CD14-positive monocyte (primary cell): ENCODE measurements at regions not wholly inside any gene's neighbourhood (a gene's known extent, or its start where the extent isn't known, plus 50 kb on each side); places are given as distances from the start of the nearest gene placed in this dataset.

Experiments used
- DNase-seq, 3 donors: peaks; one replicate each; pipeline ENCODE4 v3.0.0-alpha.2; 2011 to 2022
- H2AFZ ChIP-seq: 2 replicates; pipeline ENCODE4 v1.6.0; 2012; ENCODE audit warnings: mild to moderate bottlenecking, low read depth, low read length, inconsistent platforms; ENCODE audit not compliant: insufficient read depth, poor library complexity, severe bottlenecking
- H3K27ac ChIP-seq, 2 donors: 1 replicate in 1 of 2; 2 replicates in 1 of 2; pipeline ENCODE4 v1.5.1; 2012 to 2013; ENCODE audit warnings: low read length in 2 of 2, control low read depth in 1 of 2, inconsistent platforms in 1 of 2, low read depth in 1 of 2, mild to moderate bottlenecking in 1 of 2
- H3K27me3 ChIP-seq, 2 donors: one replicate each; pipeline versions ENCODE4 v1.6.0 to v1.6.1; 2011 to 2013; ENCODE audit warnings: low read length in 2 of 2; ENCODE audit not compliant: control insufficient read depth in 2 of 2, insufficient read depth in 2 of 2
- H3K36me3 ChIP-seq, 2 donors: replicated peaks in 1 of 2; 1 replicate in 1 of 2; 2 replicates in 1 of 2; pipeline versions ENCODE4 v1.5.1 to v1.6.1; 2012 to 2013; ENCODE audit warnings: low read length in 2 of 2, control low read depth in 1 of 2, inconsistent platforms in 1 of 2, mild to moderate bottlenecking in 1 of 2; ENCODE audit not compliant: insufficient read depth in 2 of 2, control insufficient read depth in 1 of 2
- H3K4me1 ChIP-seq, 2 donors: 1 replicate in 1 of 2; 2 replicates in 1 of 2; pipeline versions ENCODE4 v1.5.1 to v1.6.1; 2012 to 2013; ENCODE audit warnings: low read length in 2 of 2, control low read depth in 1 of 2, inconsistent platforms in 1 of 2, mild to moderate bottlenecking in 1 of 2, moderate library complexity in 1 of 2; ENCODE audit not compliant: insufficient read depth in 2 of 2, control insufficient read depth in 1 of 2
- H3K4me2 ChIP-seq: replicated peaks from 2 replicates; pipeline ENCODE3; 2012; ENCODE audit warnings: low read length, moderate library complexity, mild to moderate bottlenecking; ENCODE audit not compliant: poor library complexity, severe bottlenecking; ENCODE audit errors: extremely low read depth
- H3K4me3 ChIP-seq, 3 experiments: fragments of 200-600 bp in 1 of 3; sonication (generic) in 1 of 3; replicated peaks in 1 of 3; 1 replicate in 2 of 3; 2 replicates in 1 of 3; pipeline ENCODE4 v1.5.1; 2011 to 2013; ENCODE audit warnings: low read length in 3 of 3, mild to moderate bottlenecking in 3 of 3, control low read depth in 2 of 3, low read depth in 2 of 3, inconsistent platforms in 1 of 3, moderate library complexity in 1 of 3
- H3K79me2 ChIP-seq: 2 replicates; pipeline ENCODE4 v1.6.0; 2012; ENCODE audit warnings: mild to moderate bottlenecking, control low read depth, inconsistent platforms, low read length, moderate library complexity; ENCODE audit not compliant: insufficient read depth
- H3K9ac ChIP-seq: 2 replicates; pipeline ENCODE4 v1.6.0; 2017; ENCODE audit warnings: low read length, mild to moderate bottlenecking; ENCODE audit not compliant: insufficient read depth, poor library complexity, severe bottlenecking
- H3K9me3 ChIP-seq, 2 donors: replicated peaks in 1 of 2; 1 replicate in 1 of 2; 2 replicates in 1 of 2; pipeline versions ENCODE4 v1.5.1 to v1.6.1; 2012 to 2013; ENCODE audit warnings: low read length in 2 of 2, control low read depth in 1 of 2; ENCODE audit not compliant: control insufficient read depth in 1 of 2, insufficient read depth in 1 of 2
- H4K20me1 ChIP-seq: 2 replicates; pipeline ENCODE4 v1.6.0; 2012; ENCODE audit warnings: mild to moderate bottlenecking, low read length, control low read depth, moderate library complexity; ENCODE audit not compliant: insufficient read depth
- H3K27ac Mint-ChIP-seq, 7 donors: one replicate each; pipeline ENCODE4 v1.8.0; 2020; ENCODE audit warnings: mild to moderate bottlenecking in 7 of 7, mixed read lengths in 7 of 7, moderate library complexity in 6 of 7, inconsistent platforms in 2 of 7
- H3K27me3 Mint-ChIP-seq, 3 donors: one replicate each; pipeline ENCODE4 v1.8.0; 2021 to 2022; ENCODE audit warnings: low read depth in 3 of 3, mild to moderate bottlenecking in 3 of 3, mixed read lengths in 3 of 3, moderate library complexity in 3 of 3, inconsistent platforms in 1 of 3
- H3K36me3 Mint-ChIP-seq, 2 donors: one replicate each; pipeline ENCODE4 v1.8.0; 2020; ENCODE audit warnings: mixed read lengths in 2 of 2, inconsistent platforms in 1 of 2, mild to moderate bottlenecking in 1 of 2
- H3K4me1 Mint-ChIP-seq: one replicate; pipeline ENCODE4 v1.8.0; 2020; ENCODE audit warnings: mild to moderate bottlenecking, mixed read lengths
- H3K4me3 Mint-ChIP-seq, 2 donors: one replicate each; pipeline ENCODE4 v1.8.0; 2020; ENCODE audit warnings: mild to moderate bottlenecking in 2 of 2, mixed read lengths in 2 of 2, moderate library complexity in 1 of 2
- H3K9me3 Mint-ChIP-seq, 7 donors: one replicate each; pipeline ENCODE4 v1.8.0; 2020 to 2022; ENCODE audit warnings: mixed read lengths in 7 of 7, mild to moderate bottlenecking in 6 of 7, moderate library complexity in 6 of 7, inconsistent platforms in 2 of 7
- CTCF ChIP-seq: fragments of 200-600 bp; IDR thresholded peaks from one replicate; pipeline ENCODE4 v1.8.0; 2022; ENCODE audit warnings: antibody characterized with exemption, mild to moderate bottlenecking
- WGBS: methylation state at CpG from one replicate; pipeline ENCODE4 v1.1.5; 2013; ENCODE audit warnings: missing lambda C conversion rate; ENCODE audit not compliant: insufficient coverage; 5-methylcytosine and 5-hydroxymethylcytosine counted together
- intact Hi-C, 2 donors: fragments of 100-400 bp; cut with micrococcal nuclease; formaldehyde crosslinking; loops; one replicate each; pipeline versions ENCODE4 v1.15.0 to v1.15.1; 2023

GRCh38 chr9:2407450-2407849 lies 214.1 kb upstream of the VLDLR start:
- no peaks in the 10 kb centered on the region for H3K27me3 ChIP-seq
- no peaks in the 10 kb centered on the region for H3K79me2 ChIP-seq
- no peaks in the 10 kb centered on the region for H3K36me3 Mint-ChIP-seq
- 95% methylated on average over 7 of the region's 7 CpGs for WGBS
- H3K4me2 ChIP-seq = no peak overlapping the region
- H3K27me3 Mint-ChIP-seq = peaks cover 0 to 3% (median 0%) of the 10 kb centered on the region in 3 donors
- H3K4me1 ChIP-seq = no peaks in the 10 kb centered on the region
- H3K36me3 ChIP-seq = no peaks in the 10 kb centered on the region
- peaks cover 11 to 26% (median 14%) of the 10 kb centered on the region in 7 donors for H3K9me3 Mint-ChIP-seq
- H2AFZ ChIP-seq = no peak overlapping the region
- peaks cover 11 to 13% of the 10 kb centered on the region in 2 donors for H3K9me3 ChIP-seq
- no peak overlapping the region for H3K9ac ChIP-seq
- no peak overlapping the region for H3K27ac Mint-ChIP-seq
- no peaks in the 10 kb centered on the region for H4K20me1 ChIP-seq
- no peak for TF ChIP-seq CTCF
- no peak overlapping the region for H3K4me3 ChIP-seq
- no peak overlapping the region for H3K27ac ChIP-seq
- no peak overlapping the region for H3K4me3 Mint-ChIP-seq
- no peak for DNase-seq
- H3K4me1 Mint-ChIP-seq = no peaks in the 10 kb centered on the region
- intact Hi-C loops = no loop called here

- TF ChIP-seq CTCF = no peak
- Histone ChIP-seq H3K79me2 (no peaks in the 10 kb centered on the region), H3K4me2 (no peak overlapping the region), H2AFZ (no peak overlapping the region), H4K20me1 (no peaks in the 10 kb centered on the region), H3K36me3 (no peaks in the 10 kb centered on the region), H3K27me3 (no peaks in the 10 kb centered on the region), H3K9me3 (no peaks in the 10 kb centered on the region), H3K4me1 (no peaks in the 10 kb centered on the region), H3K27ac (no peak overlapping the region), H3K4me3 (no peak overlapping the region), H3K9ac (no peak overlapping the region)
- intact Hi-C loops = no loop called here
- Mint-ChIP-seq H3K9me3 (peaks cover 0 to 5% (median 2%) of the 10 kb centered on the region in 7 donors), H3K27ac (no peak overlapping the region), H3K36me3 (no peaks in the 10 kb centered on the region), H3K4me3 (no peak overlapping the region), H3K4me1 (no peaks in the 10 kb centered on the region), H3K27me3 (no peaks in the 10 kb centered on the region)
- no CpG with 5 or more reads among the region's 8 CpGs for WGBS
- no peak for DNase-seq
These were observed 209.9 kb upstream of the VLDLR start for GRCh38 chr9:2411459-2412215.
